NCI-H510A (cell line): ENCODE measurements at regions not wholly inside any gene's neighbourhood (a gene's known extent, or its start where the extent isn't known, plus 50 kb on each side); places are given as distances from the start of the nearest gene placed in this dataset.

Source experiments
- DNase-seq: peaks from one replicate; lab custom pipeline; 2025; lab: John Stamatoyannopoulos, UW

GRCh38 chr19:28290963-28291657, 921.8 kb downstream of the UQCRFS1 start:
- DNase-seq = no peak

GRCh38 chr19:28289295-28290063, 923.5 kb downstream of the UQCRFS1 start:
- DNase-seq = no peak

- DNase-seq = no peak
These were observed 924.2 kb downstream of the UQCRFS1 start for GRCh38 chr19:28288572-28289264.

- no peak for DNase-seq
These were observed 927.0 kb downstream of the UQCRFS1 start for GRCh38 chr19:28285917-28286316.

GRCh38 chr19:28285078-28285477, 927.9 kb downstream of the UQCRFS1 start:
- DNase-seq = no peak

- no peak for DNase-seq
These were observed 928.6 kb downstream of the UQCRFS1 start for GRCh38 chr19:28284389-28284788.

GRCh38 chr19:28283592-28283991, 929.4 kb downstream of the UQCRFS1 start:
- no peak for DNase-seq

- DNase-seq = no peak
These were observed 931.3 kb downstream of the UQCRFS1 start for GRCh38 chr19:28281676-28282075.

- DNase-seq = no peak
These were observed 948.4 kb downstream of the UQCRFS1 start for GRCh38 chr19:28264556-28264955.

- DNase-seq = no peak
These were observed 954.1 kb downstream of the UQCRFS1 start for GRCh38 chr19:28258829-28259228.

- no peak for DNase-seq
These were observed 955.6 kb downstream of the UQCRFS1 start for GRCh38 chr19:28257396-28257795.

GRCh38 chr19:28247243-28247642, 965.7 kb downstream of the UQCRFS1 start:
- no peak for DNase-seq

GRCh38 chr19:28245937-28246336, 967.0 kb downstream of the UQCRFS1 start:
- DNase-seq = no peak

- DNase-seq = no peak
These were observed 968.0 kb downstream of the UQCRFS1 start for GRCh38 chr19:28244966-28245365.

- no peak for DNase-seq
These were observed 970.5 kb downstream of the UQCRFS1 start for GRCh38 chr19:28242317-28242927.

GRCh38 chr19:28239270-28239669, 973.7 kb downstream of the UQCRFS1 start:
- no peak for DNase-seq

- no peak for DNase-seq
These were observed 974.6 kb downstream of the UQCRFS1 start for GRCh38 chr19:28238270-28238820.

- no peak for DNase-seq
These were observed 977.3 kb downstream of the UQCRFS1 start for GRCh38 chr19:28235606-28236125.

GRCh38 chr19:28234637-28235036, 978.3 kb downstream of the UQCRFS1 start:
- no peak for DNase-seq

GRCh38 chr19:28228854-28229253, 984.1 kb downstream of the UQCRFS1 start:
- no peak for DNase-seq

- no peak for DNase-seq
These were observed 988.5 kb downstream of the UQCRFS1 start for GRCh38 chr19:28224441-28224840.

- no peak for DNase-seq
These were observed 991.2 kb downstream of the UQCRFS1 start for GRCh38 chr19:28221736-28222135.
